ENCODE measurements at regions not wholly inside any gene's neighbourhood (a gene's known extent, or its start where the extent isn't known, plus 50 kb on each side); places are given as distances from the start of the nearest gene placed in this dataset.

GRCh38 chr5:81883371-81883770 is 88.5 kb upstream of the ATG10 start:
- 90% methylated on average over 5 of the region's 5 CpGs for WGBS (ENCODE audit: insufficient coverage)
- ATAC-seq (no peak), DNase-seq (no peak)
- H3K36me3 Mint-ChIP-seq = no peaks in the 10 kb centered on the region
- Histone ChIP-seq H3K9me3 (ENCODE audit: control insufficient read depth, insufficient read depth, low read length) (no peaks in the 10 kb centered on the region), H3K36me3 (ENCODE audit: control insufficient read depth, insufficient read depth, low read length) (no peaks in the 10 kb centered on the region), H3K4me1 (ENCODE audit: control insufficient read depth, insufficient read depth, low read length) (no peaks in the 10 kb centered on the region), H3K27me3 (ENCODE audit: control insufficient read depth, insufficient read depth, low read length) (no peaks in the 10 kb centered on the region), H3K27ac (ENCODE audit: low read length) (no peak overlapping the region), H3K4me3 (ENCODE audit: low read length) (no peak overlapping the region)
- no peaks in the 10 kb centered on the region for H3K4me1 Mint-ChIP-seq
- no peaks in the 10 kb centered on the region for H3K9me3 Mint-ChIP-seq
- H3K27me3 Mint-ChIP-seq (ENCODE audit: low read depth in 2 of 2) = peaks cover 18 to 22% of the 10 kb centered on the region in 2 donors
- no peak overlapping the region for H3K4me3 Mint-ChIP-seq
- no peak for TF ChIP-seq CTCF (IDR thresholded peaks at IDR 0.05)
- intact Hi-C loops (cut with micrococcal nuclease) = no loop called here
- no peak overlapping the region for H3K27ac Mint-ChIP-seq

GRCh38 chr5:81881595-81881994 is 90.2 kb upstream of the ATG10 start:
- no peaks in the 10 kb centered on the region for H3K9me3 Mint-ChIP-seq

GRCh38 chr5:81879936-81880335 is 91.9 kb upstream of the ATG10 start:
- Mint-ChIP-seq H3K27me3 (ENCODE audit: low read depth in 2 of 2) (peaks cover 17 to 20% of the 10 kb centered on the region in 2 donors), H3K27ac (no peak overlapping the region), H3K4me3 (no peak overlapping the region), H3K4me1 (no peaks in the 10 kb centered on the region), H3K36me3 (no peaks in the 10 kb centered on the region), H3K9me3 (no peaks in the 10 kb centered on the region)
- WGBS (ENCODE audit: insufficient coverage) = 96% methylated on average over 3 of the region's 3 CpGs
- no peak overlapping the region for H3K4me3 ChIP-seq (ENCODE audit: low read length)
- TF ChIP-seq CTCF (IDR thresholded peaks at IDR 0.05) = no peak
- H3K9me3 ChIP-seq (ENCODE audit: control insufficient read depth, insufficient read depth, low read length) = no peaks in the 10 kb centered on the region
- H3K27me3 ChIP-seq (ENCODE audit: control insufficient read depth, insufficient read depth, low read length) = no peaks in the 10 kb centered on the region
- DNase-seq (no peak), ATAC-seq (no peak)
- no peaks in the 10 kb centered on the region for H3K36me3 ChIP-seq (ENCODE audit: control insufficient read depth, insufficient read depth, low read length)
- no peaks in the 10 kb centered on the region for H3K4me1 ChIP-seq (ENCODE audit: control insufficient read depth, insufficient read depth, low read length)
- intact Hi-C loops (cut with micrococcal nuclease) = no loop called here
- no peak overlapping the region for H3K27ac ChIP-seq (ENCODE audit: low read length)

More at GRCh38 chr5:81881595-81881994, 90.2 kb upstream of the ATG10 start:
- H3K27me3 ChIP-seq (ENCODE audit: control insufficient read depth, insufficient read depth, low read length) = no peaks in the 10 kb centered on the region
- no peaks in the 10 kb centered on the region for H3K36me3 ChIP-seq (ENCODE audit: control insufficient read depth, insufficient read depth, low read length)
- 77% methylated on average over 2 of the region's 2 CpGs for WGBS (ENCODE audit: insufficient coverage)
- H3K4me3 ChIP-seq (ENCODE audit: low read length) = no peak overlapping the region
- no peak for DNase-seq
- peaks cover 17 to 18% of the 10 kb centered on the region in 2 donors for H3K27me3 Mint-ChIP-seq (ENCODE audit: low read depth in 2 of 2)
- no peak for ATAC-seq
- no peak overlapping the region for H3K27ac ChIP-seq (ENCODE audit: low read length)
- no peak overlapping the region for H3K4me3 Mint-ChIP-seq
- H3K4me1 ChIP-seq (ENCODE audit: control insufficient read depth, insufficient read depth, low read length) = no peaks in the 10 kb centered on the region
- TF ChIP-seq CTCF (IDR thresholded peaks at IDR 0.05) = no peak
- H3K4me1 Mint-ChIP-seq = no peaks in the 10 kb centered on the region
- no peaks in the 10 kb centered on the region for H3K9me3 ChIP-seq (ENCODE audit: control insufficient read depth, insufficient read depth, low read length)
- H3K27ac Mint-ChIP-seq = no peak overlapping the region
- no peaks in the 10 kb centered on the region for H3K36me3 Mint-ChIP-seq
- intact Hi-C loops (cut with micrococcal nuclease) = no loop called here

GRCh38 chr5:81878333-81878732 is 93.5 kb upstream of the ATG10 start:
- ATAC-seq = no peak
- H3K9me3 ChIP-seq (ENCODE audit: control insufficient read depth, insufficient read depth, low read length) = no peaks in the 10 kb centered on the region
- intact Hi-C loops (cut with micrococcal nuclease) = no loop called here
- no peak for TF ChIP-seq CTCF (IDR thresholded peaks at IDR 0.05)
- Mint-ChIP-seq H3K9me3 (no peaks in the 10 kb centered on the region), H3K4me1 (no peaks in the 10 kb centered on the region), H3K27ac (no peak overlapping the region), H3K36me3 (no peaks in the 10 kb centered on the region), H3K4me3 (no peak overlapping the region), H3K27me3 (ENCODE audit: low read depth in 2 of 2) (peaks cover 17 to 20% of the 10 kb centered on the region in 2 donors)
- DNase-seq = no peak
- no peak overlapping the region for H3K4me3 ChIP-seq (ENCODE audit: low read length)
- no peaks in the 10 kb centered on the region for H3K27me3 ChIP-seq (ENCODE audit: control insufficient read depth, insufficient read depth, low read length)
- no peaks in the 10 kb centered on the region for H3K36me3 ChIP-seq (ENCODE audit: control insufficient read depth, insufficient read depth, low read length)
- H3K4me1 ChIP-seq (ENCODE audit: control insufficient read depth, insufficient read depth, low read length) = no peaks in the 10 kb centered on the region
- no peak overlapping the region for H3K27ac ChIP-seq (ENCODE audit: low read length)
